SK-N-MC (cell line): ENCODE measurements at regions not wholly inside any gene's neighbourhood (a gene's known extent, or its start where the extent isn't known, plus 50 kb on each side); places are given as distances from the start of the nearest gene placed in this dataset.

Source experiments
- EZH2 ChIP-seq: fragments of 200-600 bp; sonication (generic); IDR thresholded peaks from one replicate; pipeline ENCODE4 v1.6.1; 2017; ENCODE audit warnings: antibody characterized with exemption
- FOXP2 ChIP-seq: optimal IDR thresholded peaks from 2 replicates; pipeline ENCODE3; 2011; ENCODE audit warnings: mild to moderate bottlenecking, moderate library complexity; ENCODE audit not compliant: insufficient read depth; ENCODE audit errors: extremely low read length, control extremely low read depth
- POLR2AphosphoS5 ChIP-seq: IDR thresholded peaks from 2 replicates; pipeline ENCODE4 v1.6.1; 2012; ENCODE audit warnings: mild to moderate bottlenecking, low read depth, low read length, borderline replicate concordance

DNA sequence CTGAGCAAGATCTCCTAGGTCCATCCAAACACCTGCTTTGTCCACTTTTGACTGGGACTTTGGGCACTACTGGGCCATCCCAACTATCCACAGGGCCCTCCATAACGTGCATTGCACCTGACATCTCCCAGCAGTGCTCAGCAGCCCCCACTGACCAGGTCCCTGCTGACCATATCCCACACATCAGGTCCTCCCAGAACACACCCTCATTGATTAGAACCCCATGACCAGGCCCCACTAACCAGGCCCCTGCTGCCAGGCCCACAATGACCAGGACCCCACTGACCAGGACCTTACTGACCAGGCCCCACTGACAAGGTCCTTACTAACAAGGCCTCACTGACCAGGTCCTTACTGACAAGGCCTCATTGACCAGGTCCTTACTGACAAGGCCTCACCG is 93.9 kb upstream of the CTSV start:
- TF ChIP-seq EZH2 (no peak), POLR2AphosphoS5 (no peak), FOXP2 (no peak)
